Smooth muscle cell of the brain vasculature (primary cell): ENCODE measurements at regions not wholly inside any gene's neighbourhood (a gene's known extent, or its start where the extent isn't known, plus 50 kb on each side); places are given as distances from the start of the nearest gene placed in this dataset.

Experiments
- DNase-seq: peaks from one replicate; pipeline ENCODE4 v3.0.0-alpha.2; 2012; ENCODE audit warnings: low read depth, low spot score

- DNase-seq = no peak
Observed at GRCh38 chr9:99531313-99531712, 290.4 kb upstream of the NR4A3 start.

- no peak for DNase-seq
Observed at GRCh38 chr9:99533421-99533820, 288.3 kb upstream of the NR4A3 start.

- no peak for DNase-seq
Observed at GRCh38 chr9:99537996-99538395, 283.7 kb upstream of the NR4A3 start.

- DNase-seq = no peak
Observed at GRCh38 chr9:99544526-99544925, 277.2 kb upstream of the NR4A3 start.

GRCh38 chr9:99549441-99549840, 272.2 kb upstream of the NR4A3 start:
- no peak for DNase-seq

- DNase-seq = no peak
Observed at GRCh38 chr9:99555792-99556191, 265.9 kb upstream of the NR4A3 start.

GRCh38 chr9:99556998-99557397, 264.7 kb upstream of the NR4A3 start:
- DNase-seq = no peak

- DNase-seq = no peak
Observed at GRCh38 chr9:99557816-99558215, 263.9 kb upstream of the NR4A3 start.

- DNase-seq = no peak
Observed at GRCh38 chr9:99559776-99560175, 261.9 kb upstream of the NR4A3 start.

- no peak for DNase-seq
Observed at GRCh38 chr9:99560561-99560960, 261.1 kb upstream of the NR4A3 start.

GRCh38 chr9:99561509-99561917, 260.2 kb upstream of the NR4A3 start:
- no peak for DNase-seq

- no peak for DNase-seq
Observed at GRCh38 chr9:99561961-99562565, 259.6 kb upstream of the NR4A3 start.

GRCh38 chr9:99563364-99563763, 258.3 kb upstream of the NR4A3 start:
- DNase-seq = no peak

- DNase-seq = no peak
Observed at GRCh38 chr9:99565203-99565602, 256.5 kb upstream of the NR4A3 start.

GRCh38 chr9:99567436-99567835, 254.2 kb upstream of the NR4A3 start:
- no peak for DNase-seq

GRCh38 chr9:99569840-99570239, 251.8 kb upstream of the NR4A3 start:
- no peak for DNase-seq

GRCh38 chr9:99572567-99572966, 249.1 kb upstream of the NR4A3 start:
- DNase-seq = no peak

GRCh38 chr9:99573085-99573484, 248.6 kb upstream of the NR4A3 start:
- no peak for DNase-seq

GRCh38 chr9:99573886-99574285, 247.8 kb upstream of the NR4A3 start:
- DNase-seq = no peak

GRCh38 chr9:99576002-99576401, 245.7 kb upstream of the NR4A3 start:
- no peak for DNase-seq

GRCh38 chr9:99576876-99577275, 244.8 kb upstream of the NR4A3 start:
- DNase-seq = no peak

- DNase-seq = no peak
Observed at GRCh38 chr9:99577351-99577750, 244.3 kb upstream of the NR4A3 start.

GRCh38 chr9:99578666-99579065, 243.0 kb upstream of the NR4A3 start:
- no peak for DNase-seq

GRCh38 chr9:99579964-99580363, 241.7 kb upstream of the NR4A3 start:
- no peak for DNase-seq
